DOHH2 (cell line): ENCODE measurements at regions not wholly inside any gene's neighbourhood (a gene's known extent, or its start where the extent isn't known, plus 50 kb on each side); places are given as distances from the start of the nearest gene placed in this dataset.

Source experiments
- EZH2phosphoT487 ChIP-seq: fragments of 200-600 bp; sonication (generic); IDR thresholded peaks from 2 replicates; pipeline ENCODE4 v1.6.1; 2017; ENCODE audit warnings: borderline replicate concordance, mild to moderate bottlenecking, antibody characterized with exemption, low read length, moderate library complexity, mixed read lengths
- TF ChIP-seq, protein P1 (sequence below): fragments of 200-600 bp; sonication (generic); IDR thresholded peaks from one replicate; pipeline ENCODE4 v1.5.1; 2014; ENCODE audit warnings: antibody characterized with exemption, mild to moderate bottlenecking, low read depth, low read length; ENCODE audit not compliant: poor library complexity, severe bottlenecking

DNA sequence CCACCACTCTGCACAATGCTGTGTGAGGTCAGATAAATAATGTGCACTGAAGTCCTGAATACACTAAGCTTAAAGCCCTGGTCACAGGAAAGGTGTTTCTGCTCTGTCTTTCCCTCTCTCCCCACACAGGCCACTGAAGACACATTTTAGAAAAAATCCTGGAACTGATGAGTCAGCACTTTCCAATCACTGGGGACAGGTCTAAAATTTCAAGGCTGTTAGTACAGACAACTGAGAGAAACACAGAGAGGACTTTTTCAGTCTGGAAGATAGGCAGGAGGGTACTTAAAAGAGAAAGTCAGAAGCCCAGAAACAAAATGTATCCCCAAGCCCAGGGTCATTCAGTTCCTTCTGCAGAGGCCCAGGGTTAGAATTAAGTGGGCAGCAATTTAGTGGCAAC, 333.9 kb upstream of the CCDC196 start:
- TF ChIP-seq, protein P1, sequence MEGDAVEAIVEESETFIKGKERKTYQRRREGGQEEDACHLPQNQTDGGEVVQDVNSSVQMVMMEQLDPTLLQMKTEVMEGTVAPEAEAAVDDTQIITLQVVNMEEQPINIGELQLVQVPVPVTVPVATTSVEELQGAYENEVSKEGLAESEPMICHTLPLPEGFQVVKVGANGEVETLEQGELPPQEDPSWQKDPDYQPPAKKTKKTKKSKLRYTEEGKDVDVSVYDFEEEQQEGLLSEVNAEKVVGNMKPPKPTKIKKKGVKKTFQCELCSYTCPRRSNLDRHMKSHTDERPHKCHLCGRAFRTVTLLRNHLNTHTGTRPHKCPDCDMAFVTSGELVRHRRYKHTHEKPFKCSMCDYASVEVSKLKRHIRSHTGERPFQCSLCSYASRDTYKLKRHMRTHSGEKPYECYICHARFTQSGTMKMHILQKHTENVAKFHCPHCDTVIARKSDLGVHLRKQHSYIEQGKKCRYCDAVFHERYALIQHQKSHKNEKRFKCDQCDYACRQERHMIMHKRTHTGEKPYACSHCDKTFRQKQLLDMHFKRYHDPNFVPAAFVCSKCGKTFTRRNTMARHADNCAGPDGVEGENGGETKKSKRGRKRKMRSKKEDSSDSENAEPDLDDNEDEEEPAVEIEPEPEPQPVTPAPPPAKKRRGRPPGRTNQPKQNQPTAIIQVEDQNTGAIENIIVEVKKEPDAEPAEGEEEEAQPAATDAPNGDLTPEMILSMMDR: no peak
- TF ChIP-seq EZH2phosphoT487: no peak
